ENCODE measurements at regions not wholly inside any gene's neighbourhood (a gene's known extent, or its start where the extent isn't known, plus 50 kb on each side); places are given as distances from the start of the nearest gene placed in this dataset.
A peak's percentile ranks its signal among the peaks of the same experiment; 100 is the strongest.

GRCh38 chr5:167587772-167588437 lies 703.5 kb upstream of the WWC1 start:
- peak; percentile 20 for DNase-seq (ENCODE audit: low read depth)
- TF ChIP-seq CTCF (IDR thresholded peaks at IDR 0.05; ENCODE audit: insufficient read depth, low read length) = peak; percentile 65
- H3K4me3 ChIP-seq (ENCODE audit: low read depth, low read length) = no peak overlapping the region

- DNase-seq (ENCODE audit: low read depth) = no peak
- TF ChIP-seq CTCF (IDR thresholded peaks at IDR 0.05; ENCODE audit: insufficient read depth, low read length) = no peak
- no peak overlapping the region for H3K4me3 ChIP-seq (ENCODE audit: low read depth, low read length)
Measured at GRCh38 chr5:167592114-167592513, 699.3 kb upstream of the WWC1 start.

- no peak overlapping the region for H3K4me3 ChIP-seq (ENCODE audit: low read depth, low read length)
- TF ChIP-seq CTCF (IDR thresholded peaks at IDR 0.05; ENCODE audit: insufficient read depth, low read length) = no peak
- DNase-seq (ENCODE audit: low read depth) = no peak
Measured at GRCh38 chr5:167593329-167594060, 698.0 kb upstream of the WWC1 start.

GRCh38 chr5:167594061-167594435 lies 697.4 kb upstream of the WWC1 start:
- no peak for DNase-seq (ENCODE audit: low read depth)
- H3K4me3 ChIP-seq (ENCODE audit: low read depth, low read length) = no peak overlapping the region
- TF ChIP-seq CTCF (IDR thresholded peaks at IDR 0.05; ENCODE audit: insufficient read depth, low read length) = no peak

GRCh38 chr5:167594750-167595149 lies 696.7 kb upstream of the WWC1 start:
- DNase-seq (ENCODE audit: low read depth) = no peak
- no peak for TF ChIP-seq CTCF (IDR thresholded peaks at IDR 0.05; ENCODE audit: insufficient read depth, low read length)
- no peak overlapping the region for H3K4me3 ChIP-seq (ENCODE audit: low read depth, low read length)

- DNase-seq (ENCODE audit: low read depth) = no peak
- H3K4me3 ChIP-seq (ENCODE audit: low read depth, low read length) = no peak overlapping the region
- TF ChIP-seq CTCF (IDR thresholded peaks at IDR 0.05; ENCODE audit: insufficient read depth, low read length) = no peak
Measured at GRCh38 chr5:167595196-167595595, 696.2 kb upstream of the WWC1 start.
